ENCODE measurements at regions not wholly inside any gene's neighbourhood (a gene's known extent, or its start where the extent isn't known, plus 50 kb on each side); places are given as distances from the start of the nearest gene placed in this dataset.
"Not testable (repeated sequence)": the region's sequence is repeated elsewhere in the genome, so short reads cannot be mapped to it uniquely, and the experiment has no call there.

DNA sequence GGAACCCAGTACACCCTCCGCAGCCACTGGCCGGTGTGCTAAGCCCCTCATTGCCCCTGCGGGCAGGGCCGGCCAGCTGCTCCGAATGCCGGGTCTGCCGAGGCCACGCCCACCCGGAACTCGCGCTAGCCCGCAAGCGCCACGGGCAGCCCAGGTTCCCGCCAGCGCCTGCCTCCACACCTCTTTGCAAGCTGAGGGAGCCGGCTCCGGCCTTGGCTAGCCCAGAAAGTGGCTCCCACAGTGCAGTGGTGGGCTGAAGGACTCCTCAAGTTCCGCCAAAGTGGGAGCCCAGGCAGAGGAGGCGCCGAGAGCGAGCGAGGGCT is 81.4 kb upstream of the BCHE start:
- Mint-ChIP-seq H3K27ac (no peak overlapping the region), H3K4me1 (no peaks in the 10 kb centered on the region), H3K27me3 (ENCODE audit: low read depth in 3 of 3) (no peaks in the 10 kb centered on the region), H3K36me3 (no peaks in the 10 kb centered on the region), H3K9me3 (peaks cover 10 to 22% (median 17%) of the 10 kb centered on the region in 7 donors), H3K4me3 (no peak overlapping the region)
- intact Hi-C loops (cut with micrococcal nuclease), result no loop called here
- Histone ChIP-seq H3K4me1 (ENCODE audit: control insufficient read depth in 1 of 2, insufficient read depth in 2 of 2, low read length in 2 of 2) (no peaks in the 10 kb centered on the region), H3K9ac (ENCODE audit: insufficient read depth, low read length, poor library complexity, severe bottlenecking) (no peak overlapping the region), H3K4me2 (replicated peaks; ENCODE audit: extremely low read depth, low read length, poor library complexity, severe bottlenecking) (no peak overlapping the region), H3K9me3 (replicated peaks in 1 of 2; ENCODE audit: control insufficient read depth in 1 of 2, insufficient read depth in 1 of 2, low read length in 2 of 2) (peaks cover 0 to 17% of the 10 kb centered on the region in 2 donors), H3K4me3 (replicated peaks in 1 of 3; ENCODE audit: low read depth in 2 of 3, low read length in 3 of 3) (no peak overlapping the region), H3K27me3 (ENCODE audit: control insufficient read depth in 2 of 2, insufficient read depth in 2 of 2, low read length in 2 of 2) (no peaks in the 10 kb centered on the region), H3K36me3 (replicated peaks in 1 of 2; ENCODE audit: control insufficient read depth in 1 of 2, insufficient read depth in 2 of 2, low read length in 2 of 2) (no peaks in the 10 kb centered on the region), H2AFZ (ENCODE audit: insufficient read depth, low read depth, low read length, poor library complexity, severe bottlenecking) (no peak overlapping the region), H3K27ac (ENCODE audit: low read depth in 1 of 2, low read length in 2 of 2) (no peak overlapping the region), H4K20me1 (ENCODE audit: insufficient read depth, low read length) (no peaks in the 10 kb centered on the region), H3K79me2 (ENCODE audit: insufficient read depth, low read length) (no peaks in the 10 kb centered on the region)
- DNase-seq, result no peak
- WGBS (ENCODE audit: insufficient coverage), result 94% methylated on average over 19 of the region's 23 CpGs
- TF ChIP-seq, protein P1, sequence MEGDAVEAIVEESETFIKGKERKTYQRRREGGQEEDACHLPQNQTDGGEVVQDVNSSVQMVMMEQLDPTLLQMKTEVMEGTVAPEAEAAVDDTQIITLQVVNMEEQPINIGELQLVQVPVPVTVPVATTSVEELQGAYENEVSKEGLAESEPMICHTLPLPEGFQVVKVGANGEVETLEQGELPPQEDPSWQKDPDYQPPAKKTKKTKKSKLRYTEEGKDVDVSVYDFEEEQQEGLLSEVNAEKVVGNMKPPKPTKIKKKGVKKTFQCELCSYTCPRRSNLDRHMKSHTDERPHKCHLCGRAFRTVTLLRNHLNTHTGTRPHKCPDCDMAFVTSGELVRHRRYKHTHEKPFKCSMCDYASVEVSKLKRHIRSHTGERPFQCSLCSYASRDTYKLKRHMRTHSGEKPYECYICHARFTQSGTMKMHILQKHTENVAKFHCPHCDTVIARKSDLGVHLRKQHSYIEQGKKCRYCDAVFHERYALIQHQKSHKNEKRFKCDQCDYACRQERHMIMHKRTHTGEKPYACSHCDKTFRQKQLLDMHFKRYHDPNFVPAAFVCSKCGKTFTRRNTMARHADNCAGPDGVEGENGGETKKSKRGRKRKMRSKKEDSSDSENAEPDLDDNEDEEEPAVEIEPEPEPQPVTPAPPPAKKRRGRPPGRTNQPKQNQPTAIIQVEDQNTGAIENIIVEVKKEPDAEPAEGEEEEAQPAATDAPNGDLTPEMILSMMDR (IDR thresholded peaks at IDR 0.05), result no peak

DNA sequence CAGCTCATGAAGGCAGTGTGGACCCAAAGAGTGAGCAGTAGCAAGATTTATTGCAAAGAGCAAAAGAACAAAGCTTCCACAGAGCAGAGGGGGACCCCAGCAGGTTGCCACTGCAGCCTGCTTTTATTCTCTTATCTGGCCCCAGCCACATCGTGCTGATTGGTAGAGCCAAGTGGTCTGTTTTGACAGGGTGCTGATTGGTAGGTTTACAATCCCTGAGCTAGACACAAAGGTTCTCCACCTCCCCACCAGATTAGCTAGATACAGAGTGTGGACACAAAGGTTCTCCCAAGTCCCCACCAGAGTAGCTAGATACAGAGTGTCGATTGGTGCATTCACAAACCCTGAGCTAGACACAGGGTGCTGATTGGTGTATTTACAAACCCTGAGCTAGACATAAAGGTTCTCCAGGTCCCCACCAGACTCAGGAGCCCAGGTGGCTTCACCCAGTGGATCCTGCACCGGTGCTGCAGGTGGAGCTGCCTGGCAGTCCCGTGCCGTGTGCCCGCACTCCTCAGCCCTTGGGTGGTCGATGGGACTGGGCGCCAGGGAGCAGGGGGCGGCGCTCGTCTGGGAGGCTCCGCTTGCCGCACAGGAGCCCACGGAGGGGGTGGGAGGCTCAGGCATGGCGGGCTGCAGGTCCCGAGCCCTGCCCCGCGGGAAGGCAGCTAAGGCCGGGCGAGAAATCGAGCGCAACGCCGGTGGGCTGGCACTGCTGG is 80.9 kb upstream of the BCHE start:
- H3K4me1 Mint-ChIP-seq; H3K4me3 ChIP-seq (replicated peaks in 1 of 3; ENCODE audit: low read depth in 2 of 3, low read length in 3 of 3); DNase-seq; H3K27me3 Mint-ChIP-seq (ENCODE audit: low read depth in 3 of 3); H3K27ac ChIP-seq (ENCODE audit: low read depth in 1 of 2, low read length in 2 of 2); H4K20me1 ChIP-seq (ENCODE audit: insufficient read depth, low read length); H3K4me2 ChIP-seq (replicated peaks; ENCODE audit: extremely low read depth, low read length, poor library complexity, severe bottlenecking); H3K27ac Mint-ChIP-seq; H2AFZ ChIP-seq (ENCODE audit: insufficient read depth, low read depth, low read length, poor library complexity, severe bottlenecking); H3K4me1 ChIP-seq (ENCODE audit: control insufficient read depth in 1 of 2, insufficient read depth in 2 of 2, low read length in 2 of 2); H3K27me3 ChIP-seq (ENCODE audit: control insufficient read depth in 2 of 2, insufficient read depth in 2 of 2, low read length in 2 of 2); H3K36me3 Mint-ChIP-seq; H3K9ac ChIP-seq (ENCODE audit: insufficient read depth, low read length, poor library complexity, severe bottlenecking); H3K79me2 ChIP-seq (ENCODE audit: insufficient read depth, low read length); H3K4me3 Mint-ChIP-seq; H3K36me3 ChIP-seq (replicated peaks in 1 of 2; ENCODE audit: control insufficient read depth in 1 of 2, insufficient read depth in 2 of 2, low read length in 2 of 2); intact Hi-C loops (cut with micrococcal nuclease): not testable (repeated sequence)
- H3K9me3 ChIP-seq (replicated peaks in 1 of 2; ENCODE audit: control insufficient read depth in 1 of 2, insufficient read depth in 1 of 2, low read length in 2 of 2), result peaks cover 0 to 17% of the 10 kb centered on the region in 2 donors
- peaks cover 9 to 20% (median 14%) of the 10 kb centered on the region in 7 donors for H3K9me3 Mint-ChIP-seq
- WGBS (ENCODE audit: insufficient coverage), result 95% methylated on average over 24 of the region's 24 CpGs

DNA sequence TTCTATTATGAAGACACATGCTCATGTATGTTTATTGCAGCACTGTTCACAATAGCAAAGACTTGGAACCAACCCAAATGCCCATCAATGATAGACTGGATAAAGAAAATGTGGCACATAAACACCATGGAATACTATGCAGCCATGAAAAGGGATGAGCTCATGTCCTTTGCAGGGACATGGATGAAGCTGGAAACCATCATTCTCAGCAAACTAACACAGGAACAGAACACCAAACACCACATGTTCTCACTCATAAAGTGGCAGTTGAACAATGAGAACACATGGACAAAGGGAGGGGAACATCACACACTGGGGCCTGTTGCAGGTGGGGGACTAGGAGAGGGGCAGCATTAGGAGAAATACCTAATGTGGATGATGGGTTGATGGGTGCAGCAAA is 77.9 kb upstream of the BCHE start:
- H3K27me3 ChIP-seq (ENCODE audit: control insufficient read depth in 2 of 2, insufficient read depth in 2 of 2, low read length in 2 of 2); DNase-seq; H3K27ac Mint-ChIP-seq; H3K4me1 Mint-ChIP-seq; H3K36me3 Mint-ChIP-seq; H3K79me2 ChIP-seq (ENCODE audit: insufficient read depth, low read length); H2AFZ ChIP-seq (ENCODE audit: insufficient read depth, low read depth, low read length, poor library complexity, severe bottlenecking); H3K9ac ChIP-seq (ENCODE audit: insufficient read depth, low read length, poor library complexity, severe bottlenecking); intact Hi-C loops (cut with micrococcal nuclease); H3K27me3 Mint-ChIP-seq (ENCODE audit: low read depth in 3 of 3); H3K4me2 ChIP-seq (replicated peaks; ENCODE audit: extremely low read depth, low read length, poor library complexity, severe bottlenecking); H3K4me3 ChIP-seq (replicated peaks in 1 of 3; ENCODE audit: low read depth in 2 of 3, low read length in 3 of 3); H3K4me1 ChIP-seq (ENCODE audit: control insufficient read depth in 1 of 2, insufficient read depth in 2 of 2, low read length in 2 of 2); H3K27ac ChIP-seq (ENCODE audit: low read depth in 1 of 2, low read length in 2 of 2); H4K20me1 ChIP-seq (ENCODE audit: insufficient read depth, low read length); H3K4me3 Mint-ChIP-seq; H3K36me3 ChIP-seq (replicated peaks in 1 of 2; ENCODE audit: control insufficient read depth in 1 of 2, insufficient read depth in 2 of 2, low read length in 2 of 2): not testable (repeated sequence)
- peaks cover 7 to 20% (median 10%) of the 10 kb centered on the region in 7 donors for H3K9me3 Mint-ChIP-seq
- peaks cover 0 to 17% of the 10 kb centered on the region in 2 donors for H3K9me3 ChIP-seq (replicated peaks in 1 of 2; ENCODE audit: control insufficient read depth in 1 of 2, insufficient read depth in 1 of 2, low read length in 2 of 2)

Measured in CD14-positive monocyte (primary cell).